HG03095 (cell line): ENCODE measurements at regions not wholly inside any gene's neighbourhood (a gene's known extent, or its start where the extent isn't known, plus 50 kb on each side); places are given as distances from the start of the nearest gene placed in this dataset.

Experiments
- ATAC-seq: cut with Tn5 transposase; IDR thresholded peaks from one replicate; pipeline ENCODE4 v1.9.1; 2021; ENCODE audit warnings: moderate library complexity; ENCODE audit not compliant: unreplicated experiment

GRCh38 chr13:97901716-97902115 is 51.8 kb upstream of the IPO5 start:
- no peak for ATAC-seq
